ENCODE measurements at regions not wholly inside any gene's neighbourhood (a gene's known extent, or its start where the extent isn't known, plus 50 kb on each side); places are given as distances from the start of the nearest gene placed in this dataset.
A peak's percentile ranks its signal among the peaks of the same experiment; 100 is the strongest.

- TF ChIP-seq EZH2 (IDR thresholded peaks at IDR 0.05; ENCODE audit: low read depth, unreplicated experiment): no peak
- no peak for TF ChIP-seq ZNF114 (CRISPR knock-in tag; IDR thresholded peaks at IDR 0.05)
- TF ChIP-seq ZNF331 (CRISPR knock-in tag; IDR thresholded peaks at IDR 0.05; ENCODE audit: low read depth): no peak
- no peak for TF ChIP-seq ETS1 (IDR thresholded peaks at IDR 0.05)
- TF ChIP-seq STAT1 (IDR thresholded peaks at IDR 0.05; ENCODE audit: unreplicated experiment): no peak
- TF ChIP-seq NANOG (IDR thresholded peaks at IDR 0.05; ENCODE audit: borderline replicate concordance): no peak
- no peak for TF ChIP-seq EZH2phosphoT487 (IDR thresholded peaks at IDR 0.05; ENCODE audit: unreplicated experiment)
Observed at GRCh38 chr4:42320822-42321388, 76.4 kb upstream of the SHISA3 start (continued).

GRCh38 chr4:42326040-42326439 is 71.2 kb upstream of the SHISA3 start:
- no peak overlapping the region for H3K27ac Mint-ChIP-seq
- no peak for TF ChIP-seq POLR2AphosphoS5 (IDR thresholded peaks at IDR 0.05; ENCODE audit: low read depth)
- no peak for TF ChIP-seq REST (IDR thresholded peaks at IDR 0.05; ENCODE audit: unreplicated experiment)
- ATAC-seq (no peak), DNase-seq (ENCODE audit: low spot score) (no peak)
- Histone ChIP-seq H2AFZ (peak overlapping the region; percentile 82; the same call in 1 of the 2 replicates), H3K4me1 (ENCODE audit: insufficient read depth) (peaks cover 14% of the 10 kb centered on the region), H3K27me3 (ENCODE audit: insufficient read depth) (no peaks in the 10 kb centered on the region), H4K20me1 (replicated peaks; ENCODE audit: insufficient read depth) (no peaks in the 10 kb centered on the region), H3K4me3 (no peak overlapping the region), H3K36me3 (ENCODE audit: insufficient read depth) (no peaks in the 10 kb centered on the region), H3K27ac (ENCODE audit: low read depth) (no peak overlapping the region), H3K4me2 (no peak overlapping the region), H3F3A (replicated peaks; ENCODE audit: low read depth) (no peaks in the 10 kb centered on the region), H3K79me2 (replicated peaks; ENCODE audit: insufficient read depth) (no peaks in the 10 kb centered on the region), H3K9me2 (ENCODE audit: insufficient read depth) (peaks cover 16% of the 10 kb centered on the region)
- H3K27me3 Mint-ChIP-seq (ENCODE audit: insufficient read depth, low read depth, poor library complexity): no peaks in the 10 kb centered on the region
- H3K9me3 Mint-ChIP-seq: peaks cover 6% of the 10 kb centered on the region; the same call in 2 of the 3 replicates
- peaks cover 19% of the 10 kb centered on the region for H3K4me1 Mint-ChIP-seq
- H3K36me3 Mint-ChIP-seq (ENCODE audit: low read depth): peaks cover 9% of the 10 kb centered on the region; the same call in 2 of the 3 replicates
- no peak overlapping the region for H3K4me3 Mint-ChIP-seq

- DNase-seq (ENCODE audit: low spot score) (no peak), ATAC-seq (no peak)
- no peaks in the 10 kb centered on the region for H3F3A ChIP-seq (replicated peaks; ENCODE audit: low read depth)
- H3K79me2 ChIP-seq (replicated peaks; ENCODE audit: insufficient read depth): no peaks in the 10 kb centered on the region
- no peaks in the 10 kb centered on the region for H4K20me1 ChIP-seq (replicated peaks; ENCODE audit: insufficient read depth)
- H3K27ac Mint-ChIP-seq: no peak overlapping the region
- H3K27me3 ChIP-seq (ENCODE audit: insufficient read depth): no peaks in the 10 kb centered on the region
- peaks cover 15% of the 10 kb centered on the region for H3K4me1 Mint-ChIP-seq
- no peak overlapping the region for H2AFZ ChIP-seq
- H3K27ac ChIP-seq (ENCODE audit: low read depth): no peak overlapping the region
- H3K4me3 Mint-ChIP-seq: no peak overlapping the region
- H3K4me2 ChIP-seq: no peak overlapping the region
- peaks cover 14% of the 10 kb centered on the region for H3K4me1 ChIP-seq (ENCODE audit: insufficient read depth)
- H3K9me2 ChIP-seq (ENCODE audit: insufficient read depth): peaks cover 13% of the 10 kb centered on the region
- peaks cover 3% of the 10 kb centered on the region; the same call in 1 of the 3 replicates for H3K9me3 Mint-ChIP-seq
- H3K4me3 ChIP-seq: no peak overlapping the region
- H3K36me3 ChIP-seq (ENCODE audit: insufficient read depth): no peaks in the 10 kb centered on the region
- no peaks in the 10 kb centered on the region for H3K27me3 Mint-ChIP-seq (ENCODE audit: insufficient read depth, low read depth, poor library complexity)
- peaks cover 7% of the 10 kb centered on the region; the same call in 1 of the 3 replicates for H3K36me3 Mint-ChIP-seq (ENCODE audit: low read depth)
- TF ChIP-seq CREB1 (CRISPR knock-in tag; IDR thresholded peaks at IDR 0.05; ENCODE audit: low read depth): no peak
Observed at GRCh38 chr4:42326524-42326923, 70.8 kb upstream of the SHISA3 start.

Data from GM23338 (cell line).